ENCODE measurements at regions not wholly inside any gene's neighbourhood (a gene's known extent, or its start where the extent isn't known, plus 50 kb on each side); places are given as distances from the start of the nearest gene placed in this dataset.
A peak's percentile ranks its signal among the peaks of the same experiment; 100 is the strongest.

- no peaks in the 10 kb centered on the region for H3K36me3 Mint-ChIP-seq (ENCODE audit: insufficient read depth, unreplicated experiment)
- intact Hi-C loops (cut with micrococcal nuclease) = no loop called here
- H3K27me3 Mint-ChIP-seq (ENCODE audit: insufficient read depth, unreplicated experiment) = no peaks in the 10 kb centered on the region
- ChIA-PET CTCF (interaction anchor here (0.7 kb wide), 1 partner anchor 118 kb away, joined by 3 read pairs; no protein-coding TSS in a partner anchor), POLR2A (no interaction called here)
- TF ChIP-seq, protein P1, sequence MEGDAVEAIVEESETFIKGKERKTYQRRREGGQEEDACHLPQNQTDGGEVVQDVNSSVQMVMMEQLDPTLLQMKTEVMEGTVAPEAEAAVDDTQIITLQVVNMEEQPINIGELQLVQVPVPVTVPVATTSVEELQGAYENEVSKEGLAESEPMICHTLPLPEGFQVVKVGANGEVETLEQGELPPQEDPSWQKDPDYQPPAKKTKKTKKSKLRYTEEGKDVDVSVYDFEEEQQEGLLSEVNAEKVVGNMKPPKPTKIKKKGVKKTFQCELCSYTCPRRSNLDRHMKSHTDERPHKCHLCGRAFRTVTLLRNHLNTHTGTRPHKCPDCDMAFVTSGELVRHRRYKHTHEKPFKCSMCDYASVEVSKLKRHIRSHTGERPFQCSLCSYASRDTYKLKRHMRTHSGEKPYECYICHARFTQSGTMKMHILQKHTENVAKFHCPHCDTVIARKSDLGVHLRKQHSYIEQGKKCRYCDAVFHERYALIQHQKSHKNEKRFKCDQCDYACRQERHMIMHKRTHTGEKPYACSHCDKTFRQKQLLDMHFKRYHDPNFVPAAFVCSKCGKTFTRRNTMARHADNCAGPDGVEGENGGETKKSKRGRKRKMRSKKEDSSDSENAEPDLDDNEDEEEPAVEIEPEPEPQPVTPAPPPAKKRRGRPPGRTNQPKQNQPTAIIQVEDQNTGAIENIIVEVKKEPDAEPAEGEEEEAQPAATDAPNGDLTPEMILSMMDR (IDR thresholded peaks at IDR 0.05; ENCODE audit: unreplicated experiment) = no peak
- peaks cover 7% of the 10 kb centered on the region for H3K9me3 Mint-ChIP-seq (ENCODE audit: unreplicated experiment)
- no TSS peak for BruUV-seq (replicated peaks)
- H3K4me1 Mint-ChIP-seq (ENCODE audit: insufficient read depth, unreplicated experiment) = peaks cover 4% of the 10 kb centered on the region
- H3K27ac Mint-ChIP-seq (ENCODE audit: low read depth, unreplicated experiment) = no peak overlapping the region
- H3K4me3 Mint-ChIP-seq (ENCODE audit: unreplicated experiment) = no peak overlapping the region
- DNase-seq (ENCODE audit: unreplicated experiment) = no peak
Measured at GRCh38 chr3:167115331-167115934, 264.7 kb downstream of the ZBBX start.

- TF ChIP-seq, protein P1 (IDR thresholded peaks at IDR 0.05; ENCODE audit: unreplicated experiment) = no peak
- DNase-seq (ENCODE audit: unreplicated experiment) = no peak
- no peaks in the 10 kb centered on the region for H3K36me3 Mint-ChIP-seq (ENCODE audit: insufficient read depth, unreplicated experiment)
- H3K27ac Mint-ChIP-seq (ENCODE audit: low read depth, unreplicated experiment) = no peak overlapping the region
- H3K9me3 Mint-ChIP-seq (ENCODE audit: unreplicated experiment) = peaks cover 7% of the 10 kb centered on the region
- intact Hi-C loops (cut with micrococcal nuclease) = no loop called here
- H3K4me3 Mint-ChIP-seq (ENCODE audit: unreplicated experiment) = no peak overlapping the region
- ChIA-PET POLR2A (no interaction called here), CTCF (interaction anchor here (0.7 kb wide), 1 partner anchor 1694 kb away, joined by 4 read pairs; no protein-coding TSS in a partner anchor)
- H3K4me1 Mint-ChIP-seq (ENCODE audit: insufficient read depth, unreplicated experiment) = peaks cover 4% of the 10 kb centered on the region
- H3K27me3 Mint-ChIP-seq (ENCODE audit: insufficient read depth, unreplicated experiment) = no peaks in the 10 kb centered on the region
- no TSS peak for BruUV-seq (replicated peaks)
Measured at GRCh38 chr3:167114619-167115018, 265.5 kb downstream of the ZBBX start.

DNA sequence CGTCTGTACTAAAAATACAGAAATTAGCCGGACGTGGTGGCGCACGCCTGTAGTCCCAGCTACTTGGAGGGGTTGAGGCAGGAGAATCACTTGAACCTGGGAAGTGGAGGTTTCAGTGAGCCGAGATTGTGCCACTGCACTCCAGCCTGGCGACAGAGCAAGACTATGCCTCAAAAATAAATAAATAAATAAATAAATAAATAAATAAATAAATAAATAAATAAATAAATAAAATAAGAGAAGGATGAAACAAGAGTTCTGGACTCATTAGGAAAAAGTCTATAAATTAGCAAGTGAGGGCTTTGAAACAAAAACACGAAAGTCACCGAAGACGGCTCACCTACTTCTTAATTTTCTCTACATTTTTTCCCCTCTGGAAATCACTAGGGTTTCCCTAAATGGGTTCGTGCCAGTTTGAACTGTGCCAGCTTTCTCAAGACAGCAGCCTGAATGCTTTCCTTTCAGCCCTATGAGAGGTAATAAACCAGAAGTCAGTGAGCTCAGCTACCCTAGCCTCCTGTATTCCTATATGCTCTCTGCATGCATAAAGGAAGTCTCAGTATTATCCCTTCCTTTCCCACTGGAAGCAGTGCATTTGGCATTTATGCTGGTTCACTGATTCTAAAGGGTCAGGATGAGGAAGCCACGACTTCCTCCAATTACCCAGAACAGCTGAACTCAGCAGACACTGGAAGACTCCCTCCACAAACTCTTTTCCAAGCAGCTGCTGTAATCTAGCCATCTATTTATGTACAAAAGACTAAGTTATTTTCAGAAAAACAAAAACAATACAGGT is 266.9 kb downstream of the ZBBX start:
- Mint-ChIP-seq H3K36me3 (ENCODE audit: insufficient read depth, unreplicated experiment) (no peaks in the 10 kb centered on the region), H3K27ac (ENCODE audit: low read depth, unreplicated experiment) (no peak overlapping the region), H3K4me1 (ENCODE audit: insufficient read depth, unreplicated experiment) (peaks cover 4% of the 10 kb centered on the region), H3K9me3 (ENCODE audit: unreplicated experiment) (peaks cover 7% of the 10 kb centered on the region), H3K27me3 (ENCODE audit: insufficient read depth, unreplicated experiment) (no peaks in the 10 kb centered on the region), H3K4me3 (ENCODE audit: unreplicated experiment) (no peak overlapping the region)
- no peak for DNase-seq (ENCODE audit: unreplicated experiment)
- ChIA-PET POLR2A (interaction anchor here (0.7 kb wide), 1 partner anchor 1509 kb away, joined by 3 read pairs; no protein-coding TSS in a partner anchor), CTCF (interaction anchor here (0.7 kb wide), 1 partner anchor 13 kb away, joined by 3 read pairs; no protein-coding TSS in a partner anchor)
- intact Hi-C loops (cut with micrococcal nuclease) = no loop called here
- TF ChIP-seq, protein P1 (IDR thresholded peaks at IDR 0.05; ENCODE audit: unreplicated experiment) = no peak
- no TSS peak for BruUV-seq (replicated peaks)

DNA sequence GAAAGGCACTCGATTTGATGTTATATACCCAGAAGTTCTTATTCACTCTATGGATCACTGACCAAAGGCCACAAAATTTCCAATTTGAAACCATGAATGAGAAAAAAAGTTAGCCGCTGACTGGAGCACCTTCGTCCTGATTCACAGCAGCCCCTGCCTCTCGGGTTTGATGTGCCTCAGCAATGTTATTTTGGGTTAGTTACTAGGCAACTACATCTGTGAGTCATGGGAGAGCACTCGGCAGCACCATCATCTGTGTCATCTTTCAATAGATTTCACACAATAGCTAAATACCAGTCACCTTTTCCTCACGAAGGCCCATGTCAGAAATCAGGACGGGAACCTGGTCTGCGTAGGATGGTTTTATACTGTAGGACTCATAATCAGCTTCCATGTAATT is 269.2 kb downstream of the ZBBX start:
- TF ChIP-seq, protein P1 (IDR thresholded peaks at IDR 0.05; ENCODE audit: unreplicated experiment) = no peak
- no TSS peak for BruUV-seq (replicated peaks)
- H3K4me3 Mint-ChIP-seq (ENCODE audit: unreplicated experiment) = no peak overlapping the region
- H3K27me3 Mint-ChIP-seq (ENCODE audit: insufficient read depth, unreplicated experiment) = no peaks in the 10 kb centered on the region
- DNase-seq (ENCODE audit: unreplicated experiment) = peak; percentile 51
- H3K36me3 Mint-ChIP-seq (ENCODE audit: insufficient read depth, unreplicated experiment) = no peaks in the 10 kb centered on the region
- H3K27ac Mint-ChIP-seq (ENCODE audit: low read depth, unreplicated experiment) = no peak overlapping the region
- CTCF ChIA-PET = interaction anchor here (1.5 kb wide), 1 partner anchor 9 kb away, joined by 3 read pairs; no protein-coding TSS in a partner anchor
- POLR2A ChIA-PET = interaction anchor here (0.6 to 0.7 kb wide), 2 partner anchors 9 to 324 kb away, joined by 3 to 4 read pairs; no protein-coding TSS in a partner anchor
- intact Hi-C loops (cut with micrococcal nuclease) = no loop called here
- no peaks in the 10 kb centered on the region for H3K4me1 Mint-ChIP-seq (ENCODE audit: insufficient read depth, unreplicated experiment)
- H3K9me3 Mint-ChIP-seq (ENCODE audit: unreplicated experiment) = no peaks in the 10 kb centered on the region
